IPS-20b (cell line): ENCODE measurements at regions not wholly inside any gene's neighbourhood (a gene's known extent, or its start where the extent isn't known, plus 50 kb on each side); places are given as distances from the start of the nearest gene placed in this dataset.
"Not testable (repeated sequence)": the region's sequence is repeated elsewhere in the genome, so short reads cannot be mapped to it uniquely, and the experiment has no call there.

Experiments
- H3K27ac ChIP-seq: one replicate; pipeline ENCODE4 v1.5.1; 2013; ENCODE audit warnings: low read length
- H3K27me3 ChIP-seq: 2 replicates; pipeline ENCODE4 v1.6.1; 2013; ENCODE audit warnings: mild to moderate bottlenecking, low read length, inconsistent platforms; ENCODE audit not compliant: insufficient read depth
- H3K36me3 ChIP-seq: 2 replicates; pipeline ENCODE4 v1.6.1; 2013; ENCODE audit warnings: low read depth, mild to moderate bottlenecking, inconsistent platforms, low read length, moderate library complexity; ENCODE audit not compliant: insufficient read depth
- H3K4me1 ChIP-seq: 2 replicates; pipeline ENCODE4 v1.6.1; 2013; ENCODE audit warnings: mild to moderate bottlenecking, control low read depth, inconsistent platforms, low read length, moderate library complexity; ENCODE audit not compliant: insufficient read depth
- H3K4me3 ChIP-seq: 2 replicates; pipeline ENCODE4 v1.5.1; 2013; ENCODE audit warnings: mild to moderate bottlenecking, low read length, inconsistent platforms
- H3K9ac ChIP-seq: 2 replicates; pipeline ENCODE4 v1.6.1; 2013; ENCODE audit warnings: low read depth, mild to moderate bottlenecking, inconsistent platforms, low read length, moderate library complexity
- H3K9me3 ChIP-seq: 2 replicates; pipeline ENCODE4 v1.6.1; 2013; ENCODE audit warnings: mild to moderate bottlenecking, low read depth, low read length, inconsistent platforms; ENCODE audit not compliant: insufficient read depth

GRCh38 chr2:22124003-22124402, 1000.2 kb downstream of the TDRD15 start:
- Histone ChIP-seq H3K27me3 (no peaks in the 10 kb centered on the region), H3K9ac (no peak overlapping the region), H3K4me1 (no peaks in the 10 kb centered on the region), H3K36me3 (no peaks in the 10 kb centered on the region), H3K9me3 (no peaks in the 10 kb centered on the region), H3K27ac (no peak overlapping the region), H3K4me3 (no peak overlapping the region)

GRCh38 chr2:22126106-22126505, 1002.3 kb downstream of the TDRD15 start:
- H3K9ac ChIP-seq, result no peak overlapping the region

GRCh38 chr2:22126978-22127377, 1003.2 kb downstream of the TDRD15 start:
- Histone ChIP-seq H3K4me1 (no peaks in the 10 kb centered on the region), H3K9me3 (no peaks in the 10 kb centered on the region), H3K4me3 (no peak overlapping the region), H3K27ac (no peak overlapping the region), H3K9ac (no peak overlapping the region), H3K27me3 (no peaks in the 10 kb centered on the region), H3K36me3 (no peaks in the 10 kb centered on the region)

More at GRCh38 chr2:22126106-22126505, 1002.3 kb downstream of the TDRD15 start:
- H3K4me1 ChIP-seq, result no peaks in the 10 kb centered on the region
- H3K27ac ChIP-seq, result no peak overlapping the region
- no peaks in the 10 kb centered on the region for H3K36me3 ChIP-seq
- H3K27me3 ChIP-seq, result no peaks in the 10 kb centered on the region
- no peak overlapping the region for H3K4me3 ChIP-seq
- H3K9me3 ChIP-seq, result no peaks in the 10 kb centered on the region

GRCh38 chr2:22134421-22134820, 1010.7 kb downstream of the TDRD15 start:
- Histone ChIP-seq H3K27ac (no peak overlapping the region), H3K4me1 (no peaks in the 10 kb centered on the region), H3K27me3 (no peaks in the 10 kb centered on the region), H3K9me3 (no peaks in the 10 kb centered on the region), H3K36me3 (no peaks in the 10 kb centered on the region), H3K4me3 (no peak overlapping the region), H3K9ac (no peak overlapping the region)

GRCh38 chr2:22136446-22136845, 1012.7 kb downstream of the TDRD15 start:
- Histone ChIP-seq H3K36me3 (no peaks in the 10 kb centered on the region), H3K4me3 (no peak overlapping the region), H3K27me3 (no peaks in the 10 kb centered on the region), H3K27ac (no peak overlapping the region), H3K9me3 (no peaks in the 10 kb centered on the region), H3K4me1 (no peaks in the 10 kb centered on the region), H3K9ac (no peak overlapping the region)

- Histone ChIP-seq H3K27ac (no peak overlapping the region), H3K9me3 (no peaks in the 10 kb centered on the region), H3K36me3 (no peaks in the 10 kb centered on the region), H3K9ac (no peak overlapping the region), H3K4me3 (peak overlapping the region; percentile 45), H3K4me1 (peaks cover 17% of the 10 kb centered on the region), H3K27me3 (no peaks in the 10 kb centered on the region)
Observed at GRCh38 chr2:22143840-22144239, 1020.1 kb downstream of the TDRD15 start.

GRCh38 chr2:22153931-22154613, 1030.3 kb downstream of the TDRD15 start:
- H3K9me3 ChIP-seq, result peaks cover 5% of the 10 kb centered on the region; the same call in 1 of the 2 replicates
- H3K36me3 ChIP-seq, result no peaks in the 10 kb centered on the region
- H3K27ac ChIP-seq, result no peak overlapping the region
- H3K4me1 ChIP-seq, result no peaks in the 10 kb centered on the region
- no peaks in the 10 kb centered on the region for H3K27me3 ChIP-seq
- no peak overlapping the region for H3K4me3 ChIP-seq
- H3K9ac ChIP-seq, result no peak overlapping the region

GRCh38 chr2:22156661-22157060, 1032.9 kb downstream of the TDRD15 start:
- not testable (repeated sequence) for H3K36me3 ChIP-seq, H3K9ac ChIP-seq, H3K9me3 ChIP-seq, H3K4me1 ChIP-seq, H3K27me3 ChIP-seq, H3K4me3 ChIP-seq, H3K27ac ChIP-seq

GRCh38 chr2:22167256-22167655, 1043.5 kb downstream of the TDRD15 start:
- no peak overlapping the region for H3K27ac ChIP-seq
- peaks cover 6% of the 10 kb centered on the region for H3K9me3 ChIP-seq
- no peaks in the 10 kb centered on the region for H3K4me1 ChIP-seq
- no peak overlapping the region for H3K9ac ChIP-seq
- H3K4me3 ChIP-seq, result no peak overlapping the region
- H3K27me3 ChIP-seq, result no peaks in the 10 kb centered on the region
- no peaks in the 10 kb centered on the region for H3K36me3 ChIP-seq

- Histone ChIP-seq H3K27me3 (no peaks in the 10 kb centered on the region), H3K27ac (no peak overlapping the region), H3K4me3 (no peak overlapping the region), H3K9ac (no peak overlapping the region), H3K36me3 (no peaks in the 10 kb centered on the region), H3K9me3 (no peaks in the 10 kb centered on the region; the same call in 1 of the 2 replicates), H3K4me1 (no peaks in the 10 kb centered on the region)
Observed at GRCh38 chr2:22175003-22175402, 1051.2 kb downstream of the TDRD15 start.

- Histone ChIP-seq H3K9ac (no peak overlapping the region), H3K36me3 (no peaks in the 10 kb centered on the region), H3K27me3 (no peaks in the 10 kb centered on the region), H3K27ac (no peak overlapping the region), H3K4me3 (no peak overlapping the region), H3K9me3 (no peaks in the 10 kb centered on the region), H3K4me1 (no peaks in the 10 kb centered on the region)
Observed at GRCh38 chr2:22185251-22185650, 1061.5 kb downstream of the TDRD15 start.

- not testable (repeated sequence) for H3K36me3 ChIP-seq, H3K9me3 ChIP-seq, H3K27me3 ChIP-seq, H3K27ac ChIP-seq, H3K4me3 ChIP-seq, H3K4me1 ChIP-seq, H3K9ac ChIP-seq
Observed at GRCh38 chr2:22186261-22186828, 1062.6 kb downstream of the TDRD15 start.
